ENCODE measurements at regions not wholly inside any gene's neighbourhood (a gene's known extent, or its start where the extent isn't known, plus 50 kb on each side); places are given as distances from the start of the nearest gene placed in this dataset.

DNA sequence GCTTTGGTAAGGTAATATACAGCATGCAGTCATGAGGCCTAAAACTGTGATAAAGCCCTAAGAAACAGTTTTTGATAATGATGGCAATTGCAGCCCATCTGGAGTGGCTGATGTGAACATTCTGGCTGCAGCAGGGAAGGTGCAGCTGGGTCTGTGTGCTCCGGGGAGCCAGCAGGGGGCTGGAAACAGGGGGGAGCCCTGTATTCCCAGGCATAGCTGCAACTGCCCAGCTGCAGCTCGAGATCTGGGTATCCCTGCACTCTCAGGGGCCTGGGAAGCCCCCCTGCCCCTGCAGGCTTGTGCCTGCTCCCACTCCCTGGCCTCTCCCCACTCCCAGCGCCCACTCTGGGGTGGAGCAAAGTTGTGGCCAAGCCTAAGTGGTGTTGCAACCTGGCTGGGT is 95.6 kb downstream of the RRAGB start:
- no peaks in the 10 kb centered on the region for H3K27me3 ChIP-seq (replicated peaks; ENCODE audit: control insufficient read depth, insufficient read depth, low read length)
- no peak for DNase-seq (ENCODE audit: extremely low read depth, insufficient read length)
- no peaks in the 10 kb centered on the region for H3K36me3 ChIP-seq (ENCODE audit: control insufficient read depth, insufficient read depth, low read length)
- TF ChIP-seq, protein P1, sequence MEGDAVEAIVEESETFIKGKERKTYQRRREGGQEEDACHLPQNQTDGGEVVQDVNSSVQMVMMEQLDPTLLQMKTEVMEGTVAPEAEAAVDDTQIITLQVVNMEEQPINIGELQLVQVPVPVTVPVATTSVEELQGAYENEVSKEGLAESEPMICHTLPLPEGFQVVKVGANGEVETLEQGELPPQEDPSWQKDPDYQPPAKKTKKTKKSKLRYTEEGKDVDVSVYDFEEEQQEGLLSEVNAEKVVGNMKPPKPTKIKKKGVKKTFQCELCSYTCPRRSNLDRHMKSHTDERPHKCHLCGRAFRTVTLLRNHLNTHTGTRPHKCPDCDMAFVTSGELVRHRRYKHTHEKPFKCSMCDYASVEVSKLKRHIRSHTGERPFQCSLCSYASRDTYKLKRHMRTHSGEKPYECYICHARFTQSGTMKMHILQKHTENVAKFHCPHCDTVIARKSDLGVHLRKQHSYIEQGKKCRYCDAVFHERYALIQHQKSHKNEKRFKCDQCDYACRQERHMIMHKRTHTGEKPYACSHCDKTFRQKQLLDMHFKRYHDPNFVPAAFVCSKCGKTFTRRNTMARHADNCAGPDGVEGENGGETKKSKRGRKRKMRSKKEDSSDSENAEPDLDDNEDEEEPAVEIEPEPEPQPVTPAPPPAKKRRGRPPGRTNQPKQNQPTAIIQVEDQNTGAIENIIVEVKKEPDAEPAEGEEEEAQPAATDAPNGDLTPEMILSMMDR (IDR thresholded peaks at IDR 0.05; ENCODE audit: insufficient read depth, low read length, poor library complexity, severe bottlenecking): no peak
- H3K4me3 ChIP-seq (replicated peaks; ENCODE audit: low read depth, low read length): no peak overlapping the region

DNA sequence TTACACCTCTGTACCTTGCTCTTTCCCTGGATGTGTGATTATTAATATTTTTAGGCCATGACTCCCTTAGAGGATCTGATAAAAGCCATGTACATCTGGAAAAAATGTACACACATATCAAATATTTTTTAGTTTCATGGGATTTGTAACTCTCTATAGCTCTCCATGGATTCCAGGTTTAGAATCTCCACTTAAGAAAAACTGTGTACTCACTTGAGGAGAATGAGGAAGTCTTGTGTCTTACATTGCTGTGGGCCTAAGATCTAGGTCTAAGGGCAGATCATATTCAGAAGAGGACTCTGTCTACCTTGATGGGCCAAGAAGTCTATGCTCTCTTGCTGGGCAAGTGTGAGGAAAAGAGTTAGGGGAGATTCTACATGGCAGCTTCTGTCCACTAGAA is 98.0 kb downstream of the RRAGB start:
- TF ChIP-seq, protein P1 (IDR thresholded peaks at IDR 0.05; ENCODE audit: insufficient read depth, low read length, poor library complexity, severe bottlenecking): no peak
- Histone ChIP-seq H3K36me3 (ENCODE audit: control insufficient read depth, insufficient read depth, low read length) (no peaks in the 10 kb centered on the region), H3K27me3 (replicated peaks; ENCODE audit: control insufficient read depth, insufficient read depth, low read length) (no peaks in the 10 kb centered on the region), H3K4me3 (replicated peaks; ENCODE audit: low read depth, low read length) (no peak overlapping the region)
- DNase-seq (ENCODE audit: extremely low read depth, insufficient read length): no peak

DNA sequence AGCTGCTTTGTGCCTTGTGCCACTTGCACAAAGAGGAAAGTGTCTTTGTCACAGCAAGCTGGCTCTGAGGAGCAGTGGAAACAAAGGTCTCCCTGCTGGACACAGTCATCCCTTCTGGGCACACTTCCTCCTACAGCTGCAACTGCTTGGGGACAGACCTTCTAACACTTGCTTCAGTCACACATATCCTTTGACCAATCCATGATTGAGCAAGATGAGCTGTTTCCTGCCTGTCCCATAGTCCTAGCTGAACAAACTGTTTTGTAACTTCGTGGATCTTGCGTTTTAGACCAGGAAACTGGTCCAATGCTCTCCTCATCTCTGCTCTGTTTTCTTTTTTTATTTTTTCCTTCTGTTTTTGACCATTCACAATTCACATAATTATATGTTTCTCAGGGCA is 98.5 kb downstream of the RRAGB start:
- no peak for DNase-seq (ENCODE audit: extremely low read depth, insufficient read length)
- TF ChIP-seq, protein P1 (IDR thresholded peaks at IDR 0.05; ENCODE audit: insufficient read depth, low read length, poor library complexity, severe bottlenecking): no peak
- no peaks in the 10 kb centered on the region for H3K27me3 ChIP-seq (replicated peaks; ENCODE audit: control insufficient read depth, insufficient read depth, low read length)
- H3K36me3 ChIP-seq (ENCODE audit: control insufficient read depth, insufficient read depth, low read length): no peaks in the 10 kb centered on the region
- no peak overlapping the region for H3K4me3 ChIP-seq (replicated peaks; ENCODE audit: low read depth, low read length)

DNA sequence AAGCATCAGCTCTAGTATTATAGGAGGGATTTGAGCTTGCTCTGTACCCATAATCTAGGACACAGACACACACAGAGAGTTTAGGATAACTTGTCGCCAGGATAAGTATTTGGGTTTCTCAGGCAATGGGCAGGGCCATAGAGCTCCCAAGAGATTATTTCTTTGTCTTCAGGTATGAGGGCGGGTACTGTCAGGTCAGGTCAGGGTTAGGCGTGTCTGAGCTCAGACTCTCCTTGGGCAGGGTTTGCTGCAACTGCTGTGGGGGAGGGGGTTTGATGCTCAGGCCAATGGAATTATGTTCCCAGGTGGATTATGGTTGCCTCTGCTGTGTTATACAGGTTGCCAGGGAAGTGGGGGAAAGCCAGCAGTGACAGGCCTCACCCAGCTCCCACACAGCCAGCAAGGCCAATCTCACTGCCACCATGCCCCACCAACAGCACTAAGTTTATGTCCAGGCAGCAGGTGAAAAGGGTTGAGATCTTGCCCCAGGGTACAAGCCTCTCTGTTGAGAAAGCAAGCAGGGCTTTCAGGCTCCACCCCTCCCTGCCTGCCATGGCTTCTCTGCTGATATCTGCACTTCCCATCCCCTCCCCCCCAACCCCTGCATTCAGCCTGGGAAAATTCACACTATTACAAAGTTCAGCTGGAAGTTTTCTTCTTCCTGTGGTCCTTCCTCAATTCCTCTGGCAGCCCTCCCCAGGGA is 101.3 kb downstream of the RRAGB start:
- no peak for DNase-seq (ENCODE audit: extremely low read depth, insufficient read length)
- Histone ChIP-seq H3K4me3 (replicated peaks; ENCODE audit: low read depth, low read length) (no peak overlapping the region), H3K27me3 (replicated peaks; ENCODE audit: control insufficient read depth, insufficient read depth, low read length) (no peaks in the 10 kb centered on the region), H3K36me3 (ENCODE audit: control insufficient read depth, insufficient read depth, low read length) (no peaks in the 10 kb centered on the region)
- TF ChIP-seq, protein P1 (IDR thresholded peaks at IDR 0.05; ENCODE audit: insufficient read depth, low read length, poor library complexity, severe bottlenecking): no peak

DNA sequence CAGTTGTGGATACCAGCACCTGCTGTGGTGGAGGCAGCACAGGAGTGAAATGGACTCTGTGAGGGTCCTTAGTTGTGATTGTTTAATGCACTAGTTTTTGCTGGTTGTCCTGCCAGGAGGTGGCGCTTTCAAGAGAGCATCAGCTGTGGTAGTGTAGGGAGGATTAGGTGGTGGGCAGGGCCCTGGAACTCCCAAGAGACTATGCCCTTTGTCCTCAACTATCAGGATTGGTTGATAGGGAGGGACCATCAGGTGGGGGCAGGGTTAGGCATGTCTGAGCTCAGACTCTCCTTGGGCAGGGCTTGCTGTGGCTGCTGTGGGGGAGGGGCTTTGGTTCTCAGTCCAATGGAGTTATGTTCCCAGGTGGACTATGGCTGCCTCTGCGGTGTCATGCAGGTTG is 121.9 kb downstream of the RRAGB start:
- H3K27me3 ChIP-seq (replicated peaks; ENCODE audit: control insufficient read depth, insufficient read depth, low read length): no peaks in the 10 kb centered on the region

More for the DNA sequence above, 121.9 kb downstream of the RRAGB start:
- TF ChIP-seq, protein P1 (IDR thresholded peaks at IDR 0.05; ENCODE audit: insufficient read depth, low read length, poor library complexity, severe bottlenecking): peak; percentile 17
- no peak overlapping the region for H3K4me3 ChIP-seq (replicated peaks; ENCODE audit: low read depth, low read length)
- H3K36me3 ChIP-seq (ENCODE audit: control insufficient read depth, insufficient read depth, low read length): no peaks in the 10 kb centered on the region
- DNase-seq (ENCODE audit: extremely low read depth, insufficient read length): no peak

Data from GM06990 (cell line).